ENCODE measurements at regions not wholly inside any gene's neighbourhood (a gene's known extent, or its start where the extent isn't known, plus 50 kb on each side); places are given as distances from the start of the nearest gene placed in this dataset.
"Not testable (repeated sequence)": the region's sequence is repeated elsewhere in the genome, so short reads cannot be mapped to it uniquely, and the experiment has no call there.

DNA sequence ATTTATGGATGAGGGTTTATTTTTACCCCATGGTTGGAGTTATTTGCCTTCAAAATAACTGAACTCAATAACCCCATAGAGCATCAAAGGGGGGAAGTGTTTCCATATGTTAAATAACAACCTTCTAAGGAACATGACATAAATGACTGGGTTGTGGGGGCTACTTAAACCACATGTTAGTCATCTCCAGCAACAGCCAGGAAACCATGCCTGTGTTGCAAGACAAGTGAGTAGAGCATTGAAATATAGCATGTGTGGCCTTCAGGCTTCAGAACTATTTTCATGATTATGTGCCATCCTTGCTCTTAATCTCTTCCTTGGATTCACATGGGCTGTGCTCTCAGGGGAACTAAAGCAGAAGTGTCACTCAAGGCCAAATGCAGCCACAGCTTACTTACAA lies 431.2 kb downstream of the AGTPBP1 start:
- no peak overlapping the region for H3K4me3 Mint-ChIP-seq (ENCODE audit: unreplicated experiment)
- TF ChIP-seq, protein P1, sequence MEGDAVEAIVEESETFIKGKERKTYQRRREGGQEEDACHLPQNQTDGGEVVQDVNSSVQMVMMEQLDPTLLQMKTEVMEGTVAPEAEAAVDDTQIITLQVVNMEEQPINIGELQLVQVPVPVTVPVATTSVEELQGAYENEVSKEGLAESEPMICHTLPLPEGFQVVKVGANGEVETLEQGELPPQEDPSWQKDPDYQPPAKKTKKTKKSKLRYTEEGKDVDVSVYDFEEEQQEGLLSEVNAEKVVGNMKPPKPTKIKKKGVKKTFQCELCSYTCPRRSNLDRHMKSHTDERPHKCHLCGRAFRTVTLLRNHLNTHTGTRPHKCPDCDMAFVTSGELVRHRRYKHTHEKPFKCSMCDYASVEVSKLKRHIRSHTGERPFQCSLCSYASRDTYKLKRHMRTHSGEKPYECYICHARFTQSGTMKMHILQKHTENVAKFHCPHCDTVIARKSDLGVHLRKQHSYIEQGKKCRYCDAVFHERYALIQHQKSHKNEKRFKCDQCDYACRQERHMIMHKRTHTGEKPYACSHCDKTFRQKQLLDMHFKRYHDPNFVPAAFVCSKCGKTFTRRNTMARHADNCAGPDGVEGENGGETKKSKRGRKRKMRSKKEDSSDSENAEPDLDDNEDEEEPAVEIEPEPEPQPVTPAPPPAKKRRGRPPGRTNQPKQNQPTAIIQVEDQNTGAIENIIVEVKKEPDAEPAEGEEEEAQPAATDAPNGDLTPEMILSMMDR (IDR thresholded peaks at IDR 0.05), result no peak
- H3K36me3 Mint-ChIP-seq (ENCODE audit: unreplicated experiment), result no peaks in the 10 kb centered on the region
- H3K9me3 Mint-ChIP-seq (ENCODE audit: unreplicated experiment), result peaks cover 17% of the 10 kb centered on the region
- no peaks in the 10 kb centered on the region for H3K4me1 Mint-ChIP-seq (ENCODE audit: unreplicated experiment)
- peaks cover 12% of the 10 kb centered on the region for H3K27me3 Mint-ChIP-seq (ENCODE audit: unreplicated experiment)
- no peak overlapping the region for H3K27ac Mint-ChIP-seq (ENCODE audit: unreplicated experiment)
- DNase-seq (ENCODE audit: extremely low spot score, unreplicated experiment), result no peak

GRCh38 chr9:85303757-85304134 lies 438.0 kb downstream of the AGTPBP1 start:
- TF ChIP-seq, protein P1 (IDR thresholded peaks at IDR 0.05), result no peak
- Mint-ChIP-seq H3K4me3 (ENCODE audit: unreplicated experiment) (no peak overlapping the region), H3K9me3 (ENCODE audit: unreplicated experiment) (peaks cover 1% of the 10 kb centered on the region), H3K4me1 (ENCODE audit: unreplicated experiment) (no peaks in the 10 kb centered on the region), H3K36me3 (ENCODE audit: unreplicated experiment) (no peaks in the 10 kb centered on the region), H3K27ac (ENCODE audit: unreplicated experiment) (no peak overlapping the region), H3K27me3 (ENCODE audit: unreplicated experiment) (peaks cover 12% of the 10 kb centered on the region)
- DNase-seq (ENCODE audit: extremely low spot score, unreplicated experiment), result no peak

- Mint-ChIP-seq H3K27ac (ENCODE audit: unreplicated experiment) (no peak overlapping the region), H3K9me3 (ENCODE audit: unreplicated experiment) (peaks cover under 1% of the 10 kb centered on the region), H3K27me3 (ENCODE audit: unreplicated experiment) (peaks cover 14% of the 10 kb centered on the region)
These were observed 438.6 kb downstream of the AGTPBP1 start for GRCh38 chr9:85302938-85303756.

DNA sequence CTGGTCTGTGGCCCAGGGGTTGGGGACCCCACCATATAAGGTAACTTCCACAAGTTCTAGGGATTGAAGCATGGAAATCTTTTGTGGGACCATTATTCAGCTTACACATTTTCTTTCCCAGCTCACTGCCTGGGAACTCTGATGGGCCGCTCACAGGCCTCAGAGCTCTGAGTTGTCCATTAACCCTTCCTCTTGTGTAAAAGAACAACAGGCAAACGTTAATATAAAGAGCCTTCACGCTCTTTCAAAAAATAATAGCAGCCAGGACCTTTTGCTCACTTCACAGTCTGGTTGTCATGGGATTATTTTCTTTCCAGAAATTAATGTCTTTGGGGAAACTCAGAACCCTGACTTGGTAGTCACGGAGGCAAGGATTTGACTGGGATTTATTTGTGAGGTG lies 443.3 kb downstream of the AGTPBP1 start:
- H3K36me3 Mint-ChIP-seq (ENCODE audit: unreplicated experiment), result no peaks in the 10 kb centered on the region
- H3K9me3 Mint-ChIP-seq (ENCODE audit: unreplicated experiment), result peaks cover 5% of the 10 kb centered on the region
- H3K27me3 Mint-ChIP-seq (ENCODE audit: unreplicated experiment), result peaks cover 11% of the 10 kb centered on the region
- no peak for DNase-seq (ENCODE audit: extremely low spot score, unreplicated experiment)
- H3K27ac Mint-ChIP-seq (ENCODE audit: unreplicated experiment), result no peak overlapping the region
- H3K4me3 Mint-ChIP-seq (ENCODE audit: unreplicated experiment), result no peak overlapping the region
- TF ChIP-seq, protein P1 (IDR thresholded peaks at IDR 0.05), result no peak
- H3K4me1 Mint-ChIP-seq (ENCODE audit: unreplicated experiment), result no peaks in the 10 kb centered on the region

More at GRCh38 chr9:85302938-85303756, 438.6 kb downstream of the AGTPBP1 start:
- no peak for DNase-seq (ENCODE audit: extremely low spot score, unreplicated experiment)
- TF ChIP-seq, protein P1 (IDR thresholded peaks at IDR 0.05), result no peak
- Mint-ChIP-seq H3K4me3 (ENCODE audit: unreplicated experiment) (no peak overlapping the region), H3K4me1 (ENCODE audit: unreplicated experiment) (no peaks in the 10 kb centered on the region), H3K36me3 (ENCODE audit: unreplicated experiment) (no peaks in the 10 kb centered on the region)

GRCh38 chr9:85295244-85295643 lies 446.5 kb downstream of the AGTPBP1 start:
- H3K36me3 Mint-ChIP-seq (ENCODE audit: unreplicated experiment); H3K4me1 Mint-ChIP-seq (ENCODE audit: unreplicated experiment); H3K9me3 Mint-ChIP-seq (ENCODE audit: unreplicated experiment): not testable (repeated sequence)

More at GRCh38 chr9:85295244-85295643, 446.5 kb downstream of the AGTPBP1 start:
- peaks cover 13% of the 10 kb centered on the region for H3K27me3 Mint-ChIP-seq (ENCODE audit: unreplicated experiment)
- DNase-seq (ENCODE audit: extremely low spot score, unreplicated experiment); H3K4me3 Mint-ChIP-seq (ENCODE audit: unreplicated experiment); H3K27ac Mint-ChIP-seq (ENCODE audit: unreplicated experiment): not testable (repeated sequence)

All from osteocyte (in vitro differentiated cells).